ENCODE measurements at regions not wholly inside any gene's neighbourhood (a gene's known extent, or its start where the extent isn't known, plus 50 kb on each side); places are given as distances from the start of the nearest gene placed in this dataset.

DNA sequence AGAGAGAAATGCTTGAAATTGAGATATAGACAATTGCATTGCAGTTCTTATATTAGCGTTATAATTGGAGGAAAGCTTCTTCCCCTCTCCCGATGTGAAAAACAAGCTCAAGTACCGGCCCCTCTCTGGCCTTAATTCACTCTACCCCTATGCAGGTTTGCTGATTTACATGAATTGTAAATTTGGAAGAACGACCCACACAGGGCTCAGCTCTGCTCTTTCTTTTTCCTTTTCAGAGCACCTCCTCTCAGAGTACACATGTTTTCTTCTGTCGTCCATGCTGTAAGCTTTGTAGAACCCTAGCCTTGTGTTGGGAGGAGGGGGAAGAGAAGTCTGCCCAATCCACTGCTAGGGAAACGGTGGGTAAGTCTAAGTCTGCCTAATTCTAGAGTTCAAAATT lies 140.8 kb downstream of the IQUB start:
- Histone ChIP-seq H3K9me2 (replicated peaks; ENCODE audit: insufficient read depth) (no peaks in the 10 kb centered on the region), H3K27ac (no peak overlapping the region)
- 64% methylated on average over 6 of the region's 6 CpGs for WGBS (ENCODE audit: low lambda C conversion rate, missing lambda C conversion rate)

DNA sequence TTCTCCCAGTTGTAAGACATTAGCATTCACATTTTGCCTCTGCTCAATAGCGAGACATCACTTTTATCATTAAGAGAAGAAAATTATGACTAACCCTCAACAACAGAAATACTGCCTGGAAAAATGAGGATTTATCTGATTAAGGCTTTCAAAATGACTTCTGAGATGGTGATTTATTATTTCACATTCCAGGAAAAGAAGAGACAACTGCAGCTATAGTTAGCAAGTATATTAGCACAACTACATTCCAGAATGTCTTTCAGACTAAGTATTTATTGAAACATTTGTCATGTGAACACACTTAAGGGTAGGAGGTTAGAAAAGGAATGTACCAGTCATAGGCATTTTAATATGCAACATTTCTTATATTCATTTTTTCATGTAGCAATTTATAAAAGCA lies 162.0 kb downstream of the IQUB start:
- DNase-seq (ENCODE audit: low spot score), result no peak
- Histone ChIP-seq H3K36me3 (replicated peaks; ENCODE audit: insufficient read depth, low read depth) (no peaks in the 10 kb centered on the region), H3K9me2 (replicated peaks; ENCODE audit: insufficient read depth) (no peaks in the 10 kb centered on the region), H4K20me1 (ENCODE audit: insufficient read depth, poor library complexity, severe bottlenecking) (no peaks in the 10 kb centered on the region), H3K27me3 (no peaks in the 10 kb centered on the region), H3K4me2 (no peak overlapping the region), H3K27ac (no peak overlapping the region), H3K79me2 (no peaks in the 10 kb centered on the region), H2AFZ (no peak overlapping the region), H3K4me3 (no peak overlapping the region), H3K9me3 (ENCODE audit: low read depth) (no peaks in the 10 kb centered on the region), H3K4me1 (ENCODE audit: insufficient read depth) (no peaks in the 10 kb centered on the region)
- WGBS (ENCODE audit: low lambda C conversion rate, missing lambda C conversion rate), result 79% methylated on average over 1 of the region's 1 CpG
- TF ChIP-seq EZH2phosphoT487 (IDR thresholded peaks at IDR 0.05; ENCODE audit: low read depth, severe bottlenecking, unreplicated experiment) (no peak), EZH2 (IDR thresholded peaks at IDR 0.05; ENCODE audit: borderline replicate concordance) (no peak), CTCF (IDR thresholded peaks at IDR 0.05; ENCODE audit: poor library complexity) (no peak)

More for the DNA sequence above, 140.8 kb downstream of the IQUB start:
- H3K9me3 ChIP-seq (ENCODE audit: low read depth), result no peaks in the 10 kb centered on the region
- H3K36me3 ChIP-seq (replicated peaks; ENCODE audit: insufficient read depth, low read depth), result no peaks in the 10 kb centered on the region
- H4K20me1 ChIP-seq (ENCODE audit: insufficient read depth, poor library complexity, severe bottlenecking), result no peaks in the 10 kb centered on the region
- DNase-seq (ENCODE audit: low spot score), result no peak
- no peaks in the 10 kb centered on the region for H3K79me2 ChIP-seq
- no peaks in the 10 kb centered on the region for H3K27me3 ChIP-seq
- TF ChIP-seq CTCF (IDR thresholded peaks at IDR 0.05; ENCODE audit: poor library complexity) (no peak), EZH2 (IDR thresholded peaks at IDR 0.05; ENCODE audit: borderline replicate concordance) (no peak), EZH2phosphoT487 (IDR thresholded peaks at IDR 0.05; ENCODE audit: low read depth, severe bottlenecking, unreplicated experiment) (no peak)
- H3K4me1 ChIP-seq (ENCODE audit: insufficient read depth), result no peaks in the 10 kb centered on the region
- no peak overlapping the region for H3K4me2 ChIP-seq
- no peak overlapping the region for H2AFZ ChIP-seq
- no peak overlapping the region for H3K4me3 ChIP-seq

- WGBS (ENCODE audit: low lambda C conversion rate, missing lambda C conversion rate), result 28% methylated on average over 5 of the region's 5 CpGs
- no peak for TF ChIP-seq EZH2 (IDR thresholded peaks at IDR 0.05; ENCODE audit: borderline replicate concordance)
- TF ChIP-seq CTCF (IDR thresholded peaks at IDR 0.05; ENCODE audit: poor library complexity), result peak; percentile 78
- no peak for TF ChIP-seq EZH2phosphoT487 (IDR thresholded peaks at IDR 0.05; ENCODE audit: low read depth, severe bottlenecking, unreplicated experiment)
- H3K9me2 ChIP-seq (replicated peaks; ENCODE audit: insufficient read depth), result no peaks in the 10 kb centered on the region
- peak; percentile 69 for DNase-seq (ENCODE audit: low spot score)
- H3K4me3 ChIP-seq, result no peak overlapping the region
- H3K4me2 ChIP-seq, result no peak overlapping the region
- H4K20me1 ChIP-seq (ENCODE audit: insufficient read depth, poor library complexity, severe bottlenecking), result no peaks in the 10 kb centered on the region
- no peaks in the 10 kb centered on the region for H3K9me3 ChIP-seq (ENCODE audit: low read depth)
- no peak overlapping the region for H2AFZ ChIP-seq
- H3K79me2 ChIP-seq, result no peaks in the 10 kb centered on the region
- no peaks in the 10 kb centered on the region for H3K4me1 ChIP-seq (ENCODE audit: insufficient read depth)
- H3K27me3 ChIP-seq, result no peaks in the 10 kb centered on the region
- H3K27ac ChIP-seq, result no peak overlapping the region
- H3K36me3 ChIP-seq (replicated peaks; ENCODE audit: insufficient read depth, low read depth), result no peaks in the 10 kb centered on the region
Observed at GRCh38 chr7:123367484-123368122, 166.8 kb downstream of the IQUB start.
